Ishikawa (cell line): ENCODE measurements at regions not wholly inside any gene's neighbourhood (a gene's known extent, or its start where the extent isn't known, plus 50 kb on each side); places are given as distances from the start of the nearest gene placed in this dataset.

Source experiments
- CEBPB ChIP-seq: IDR thresholded peaks from 2 replicates; pipeline ENCODE4 v1.6.1; 2012
- EP300 ChIP-seq: IDR thresholded peaks from 2 replicates; pipeline ENCODE4 v1.6.1; 2012; ENCODE audit warnings: borderline replicate concordance
- YY1 ChIP-seq: IDR thresholded peaks from 2 replicates; pipeline ENCODE4 v1.6.1; 2012; ENCODE audit warnings: low read depth

GRCh38 chr10:43965918-43966570, 317.4 kb upstream of the ZNF32 start:
- TF ChIP-seq CEBPB (no peak), YY1 (no peak), EP300 (no peak)
